Naive B cell (primary cell): ENCODE measurements at regions not wholly inside any gene's neighbourhood (a gene's known extent, or its start where the extent isn't known, plus 50 kb on each side); places are given as distances from the start of the nearest gene placed in this dataset.
A peak's percentile ranks its signal among the peaks of the same experiment; 100 is the strongest.

Experiments used
- ATAC-seq, 2 donors: fragments of 150-1000 bp; cut with Tn5 transposase; 2 replicates each; pipeline ENCODE4 v1.10.0; 2021; ENCODE audit warnings: low read depth in 2 of 2, mild to moderate bottlenecking in 2 of 2, moderate library complexity in 2 of 2
- DNase-seq: peaks from one replicate; pipeline ENCODE4 v3.0.0; 2022
- H3K27ac Mint-ChIP-seq, 6 donors: one replicate each; pipeline ENCODE4 v1.8.0; 2020 to 2022; ENCODE audit warnings: mild to moderate bottlenecking in 6 of 6, mixed read lengths in 6 of 6, moderate library complexity in 5 of 6, inconsistent platforms in 2 of 6
- H3K27me3 Mint-ChIP-seq, 3 donors: one replicate each; pipeline ENCODE4 v1.8.0; 2021 to 2022; ENCODE audit warnings: mixed read lengths in 3 of 3, mild to moderate bottlenecking in 1 of 3
- H3K36me3 Mint-ChIP-seq, 2 donors: one replicate each; pipeline ENCODE4 v1.8.0; 2020 to 2022; ENCODE audit warnings: mixed read lengths in 2 of 2, inconsistent platforms in 1 of 2, mild to moderate bottlenecking in 1 of 2
- H3K4me1 Mint-ChIP-seq, 3 donors: one replicate each; pipeline ENCODE4 v1.8.0; 2020 to 2022; ENCODE audit warnings: mixed read lengths in 3 of 3, inconsistent platforms in 1 of 3, mild to moderate bottlenecking in 1 of 3, moderate library complexity in 1 of 3
- H3K4me3 Mint-ChIP-seq, 8 donors: one replicate each; pipeline ENCODE4 v1.8.0; 2020 to 2022; ENCODE audit warnings: mild to moderate bottlenecking in 8 of 8, mixed read lengths in 8 of 8, moderate library complexity in 8 of 8, inconsistent platforms in 2 of 8
- H3K9me3 Mint-ChIP-seq, 7 donors: one replicate each; pipeline ENCODE4 v1.8.0; 2020 to 2022; ENCODE audit warnings: mixed read lengths in 7 of 7, mild to moderate bottlenecking in 5 of 7, inconsistent platforms in 2 of 7, moderate library complexity in 1 of 7

- H3K27ac Mint-ChIP-seq, result no peak overlapping the region
- no peaks in the 10 kb centered on the region for H3K36me3 Mint-ChIP-seq
- H3K27me3 Mint-ChIP-seq, result no peaks in the 10 kb centered on the region
- peaks cover 0 to 9% (median 4%) of the 10 kb centered on the region in 7 donors for H3K9me3 Mint-ChIP-seq
- no peaks in the 10 kb centered on the region for H3K4me1 Mint-ChIP-seq
- DNase-seq (no peak), ATAC-seq (no peak)
- H3K4me3 Mint-ChIP-seq, result no peak overlapping the region
These were observed 173.9 kb downstream of the CALCRL start for GRCh38 chr2:187274146-187274545.

GRCh38 chr2:187272255-187272654 is 175.8 kb downstream of the CALCRL start:
- Mint-ChIP-seq H3K4me3 (no peak overlapping the region), H3K27me3 (no peaks in the 10 kb centered on the region), H3K36me3 (no peaks in the 10 kb centered on the region), H3K9me3 (peaks cover 0 to 6% (median 3%) of the 10 kb centered on the region in 7 donors), H3K4me1 (no peaks in the 10 kb centered on the region), H3K27ac (no peak overlapping the region)
- no peak for ATAC-seq
- DNase-seq, result no peak

- Mint-ChIP-seq H3K9me3 (peaks cover 0 to 6% (median 3%) of the 10 kb centered on the region in 7 donors), H3K36me3 (no peaks in the 10 kb centered on the region), H3K4me1 (no peaks in the 10 kb centered on the region), H3K27me3 (no peaks in the 10 kb centered on the region), H3K4me3 (no peak overlapping the region), H3K27ac (no peak overlapping the region)
- DNase-seq (no peak), ATAC-seq (no peak)
These were observed 176.2 kb downstream of the CALCRL start for GRCh38 chr2:187271825-187272224.

- DNase-seq (no peak), ATAC-seq (no peak)
- no peaks in the 10 kb centered on the region for H3K36me3 Mint-ChIP-seq
- peaks cover 0 to 5% (median 4%) of the 10 kb centered on the region in 7 donors for H3K9me3 Mint-ChIP-seq
- H3K27ac Mint-ChIP-seq, result no peak overlapping the region
- no peaks in the 10 kb centered on the region for H3K4me1 Mint-ChIP-seq
- no peak overlapping the region for H3K4me3 Mint-ChIP-seq
- no peaks in the 10 kb centered on the region for H3K27me3 Mint-ChIP-seq
These were observed 181.4 kb downstream of the CALCRL start for GRCh38 chr2:187266645-187267044.

GRCh38 chr2:187266147-187266546 is 181.9 kb downstream of the CALCRL start:
- no peak for DNase-seq
- H3K27me3 Mint-ChIP-seq, result no peaks in the 10 kb centered on the region

GRCh38 chr2:187264612-187265011 is 183.4 kb downstream of the CALCRL start:
- Mint-ChIP-seq H3K4me1 (no peaks in the 10 kb centered on the region), H3K27me3 (no peaks in the 10 kb centered on the region), H3K9me3 (peaks cover 0 to 5% (median 3%) of the 10 kb centered on the region in 7 donors), H3K27ac (no peak overlapping the region), H3K4me3 (no peak overlapping the region), H3K36me3 (no peaks in the 10 kb centered on the region)
- DNase-seq (no peak), ATAC-seq (no peak)

More at GRCh38 chr2:187266147-187266546, 181.9 kb downstream of the CALCRL start:
- Mint-ChIP-seq H3K36me3 (no peaks in the 10 kb centered on the region), H3K27ac (no peak overlapping the region), H3K9me3 (peaks cover 0 to 5% (median 4%) of the 10 kb centered on the region in 7 donors), H3K4me3 (no peak overlapping the region), H3K4me1 (no peaks in the 10 kb centered on the region)
- no peak for ATAC-seq

DNA sequence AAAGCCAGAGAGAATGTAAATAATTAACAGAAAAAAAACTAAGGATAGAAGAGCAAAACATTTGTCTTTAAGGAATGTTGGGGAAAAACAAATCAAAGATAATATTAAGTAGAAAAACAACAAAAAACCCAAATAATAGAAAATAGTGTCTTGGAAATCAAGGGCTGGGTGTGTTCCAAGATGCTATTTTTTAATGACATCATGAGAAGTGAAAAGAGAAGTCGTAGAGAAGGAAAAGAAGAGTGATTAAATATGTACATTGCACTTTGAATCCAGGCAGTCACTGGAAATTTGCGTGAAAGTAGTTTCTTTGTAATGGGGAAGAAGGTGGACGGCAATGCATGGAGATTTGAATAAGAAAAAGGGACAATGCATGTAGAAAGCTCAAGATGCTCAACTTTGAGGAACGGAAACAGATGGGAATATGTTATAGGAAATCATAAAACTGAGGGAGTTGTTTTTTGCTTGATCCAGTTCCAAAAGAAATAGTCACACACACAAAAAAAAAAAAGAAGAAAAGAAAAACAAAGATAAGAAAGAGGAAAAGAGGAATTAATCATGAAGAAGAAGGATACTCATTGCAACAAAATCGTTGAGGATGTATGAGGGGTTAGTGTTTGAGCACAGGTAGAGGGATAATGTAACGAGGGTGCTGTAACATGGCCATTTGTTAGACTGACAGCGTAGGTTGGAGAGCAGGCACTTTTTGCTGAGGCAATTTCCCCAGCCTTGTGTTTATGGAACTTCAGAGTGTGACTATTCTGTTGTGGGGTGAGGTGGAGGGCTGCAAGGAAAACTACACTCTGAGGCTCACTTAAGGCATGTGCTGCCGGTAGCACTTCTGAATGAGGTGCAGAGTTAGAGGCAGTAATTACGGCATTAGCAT is 184.1 kb downstream of the CALCRL start:
- no peaks in the 10 kb centered on the region for H3K27me3 Mint-ChIP-seq

DNA sequence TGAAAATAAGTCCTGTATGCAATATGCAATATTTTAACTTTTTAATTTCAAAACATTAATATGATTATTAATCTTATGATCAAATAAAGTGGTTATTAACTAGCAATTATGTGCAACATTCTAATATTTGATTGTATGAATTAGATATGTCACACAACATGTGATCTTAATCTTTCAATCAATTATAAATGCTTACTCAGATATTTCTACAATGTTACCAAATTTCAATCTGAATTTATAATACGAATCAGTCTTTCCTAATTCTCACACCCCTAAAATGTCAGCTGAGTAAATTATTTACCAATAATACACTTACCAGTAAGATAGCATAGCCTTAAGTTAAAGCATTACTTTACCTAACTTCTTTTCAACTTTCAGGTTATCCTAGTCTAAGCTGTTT is 186.3 kb downstream of the CALCRL start:
- Mint-ChIP-seq H3K27me3 (no peaks in the 10 kb centered on the region), H3K4me1 (no peaks in the 10 kb centered on the region), H3K36me3 (no peaks in the 10 kb centered on the region), H3K4me3 (no peak overlapping the region), H3K9me3 (peaks cover 0 to 5% (median 2%) of the 10 kb centered on the region in 7 donors), H3K27ac (no peak overlapping the region)
- ATAC-seq (no peak), DNase-seq (no peak)

More for the DNA sequence above, 184.1 kb downstream of the CALCRL start:
- Mint-ChIP-seq H3K9me3 (peaks cover 0 to 5% (median 3%) of the 10 kb centered on the region in 7 donors), H3K27ac (no peak overlapping the region), H3K4me3 (no peak overlapping the region), H3K36me3 (no peaks in the 10 kb centered on the region), H3K4me1 (no peaks in the 10 kb centered on the region)
- ATAC-seq, result no peak
- no peak for DNase-seq

GRCh38 chr2:187252063-187252462 is 196.0 kb downstream of the CALCRL start:
- ATAC-seq (no peak), DNase-seq (no peak)
- Mint-ChIP-seq H3K4me3 (no peak overlapping the region), H3K27me3 (no peaks in the 10 kb centered on the region), H3K9me3 (peaks cover 0 to 3% (median 0%) of the 10 kb centered on the region in 7 donors), H3K36me3 (no peaks in the 10 kb centered on the region), H3K27ac (no peak overlapping the region), H3K4me1 (no peaks in the 10 kb centered on the region)

DNA sequence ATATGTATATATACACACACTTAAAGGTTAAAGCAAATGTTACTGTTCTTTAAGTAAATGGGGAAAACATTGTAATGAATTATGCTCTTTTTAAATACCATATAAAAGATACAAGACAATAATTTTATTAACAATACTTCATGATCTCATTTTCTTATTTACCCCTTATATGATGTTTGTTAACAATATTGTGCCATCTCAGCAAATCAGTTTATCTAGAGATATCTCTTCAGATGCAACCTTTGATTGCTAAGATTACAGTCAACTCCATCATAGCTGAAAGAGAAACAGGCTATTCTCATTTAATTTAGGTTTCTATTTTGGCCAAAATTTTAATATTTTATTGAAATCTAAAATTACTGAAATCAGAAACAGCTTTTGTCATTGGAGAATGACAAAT is 197.9 kb downstream of the CALCRL start:
- Mint-ChIP-seq H3K27me3 (no peaks in the 10 kb centered on the region), H3K36me3 (no peaks in the 10 kb centered on the region), H3K4me3 (no peak overlapping the region), H3K27ac (no peak overlapping the region), H3K9me3 (peaks cover 0 to 3% (median 0%) of the 10 kb centered on the region in 7 donors), H3K4me1 (no peaks in the 10 kb centered on the region)
- ATAC-seq, result no peak
- no peak for DNase-seq

DNA sequence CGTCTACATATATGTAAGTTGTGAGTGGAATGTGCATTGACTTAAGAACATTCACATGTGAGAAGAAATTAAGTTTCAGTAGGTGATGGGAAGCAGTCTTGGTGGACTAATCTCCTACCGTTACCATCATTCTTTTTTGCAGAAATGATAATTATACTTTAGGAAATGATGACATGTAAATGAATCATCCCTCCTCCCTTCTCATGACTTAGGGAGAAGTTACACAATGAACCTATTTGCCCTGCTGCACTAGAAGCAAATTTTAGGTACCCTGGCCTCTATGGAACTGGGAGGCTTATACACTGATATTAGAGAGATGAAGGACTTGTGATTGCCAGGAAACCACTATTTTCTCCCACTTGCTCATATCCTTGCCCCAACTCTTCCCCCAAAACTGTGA is 214.2 kb downstream of the CALCRL start:
- no peaks in the 10 kb centered on the region for H3K4me1 Mint-ChIP-seq
- ATAC-seq, result no peak

DNA sequence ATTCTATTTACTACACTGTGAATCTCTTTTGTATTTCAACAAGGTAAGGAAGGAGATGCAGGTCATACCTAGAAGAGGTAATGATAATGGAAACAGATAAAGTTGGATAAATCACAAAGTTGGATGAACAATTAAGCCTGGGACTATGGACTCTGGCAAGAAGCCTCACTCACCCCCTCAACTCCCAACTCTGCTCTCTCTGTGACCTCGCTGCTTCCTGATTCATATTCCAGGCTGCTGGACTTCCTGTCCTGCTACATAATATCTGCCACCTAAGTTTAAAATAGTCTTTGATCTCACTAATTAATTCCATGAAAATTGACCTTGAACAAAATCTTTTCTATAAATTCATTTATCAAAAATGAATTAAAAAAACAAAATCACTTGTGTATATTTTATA is 215.3 kb downstream of the CALCRL start:
- Mint-ChIP-seq H3K27ac (no peak overlapping the region), H3K9me3 (peaks cover 0 to 4% (median 2%) of the 10 kb centered on the region in 7 donors), H3K36me3 (no peaks in the 10 kb centered on the region), H3K27me3 (no peaks in the 10 kb centered on the region), H3K4me3 (no peak overlapping the region), H3K4me1 (no peaks in the 10 kb centered on the region)
- no peak for ATAC-seq
- no peak for DNase-seq

More for the DNA sequence above, 214.2 kb downstream of the CALCRL start:
- Mint-ChIP-seq H3K36me3 (no peaks in the 10 kb centered on the region), H3K27me3 (no peaks in the 10 kb centered on the region), H3K4me3 (peak overlapping the region in 1 of 8 donors; percentile 14), H3K9me3 (peaks cover 0 to 4% (median 2%) of the 10 kb centered on the region in 7 donors), H3K27ac (no peak overlapping the region)
- no peak for DNase-seq

DNA sequence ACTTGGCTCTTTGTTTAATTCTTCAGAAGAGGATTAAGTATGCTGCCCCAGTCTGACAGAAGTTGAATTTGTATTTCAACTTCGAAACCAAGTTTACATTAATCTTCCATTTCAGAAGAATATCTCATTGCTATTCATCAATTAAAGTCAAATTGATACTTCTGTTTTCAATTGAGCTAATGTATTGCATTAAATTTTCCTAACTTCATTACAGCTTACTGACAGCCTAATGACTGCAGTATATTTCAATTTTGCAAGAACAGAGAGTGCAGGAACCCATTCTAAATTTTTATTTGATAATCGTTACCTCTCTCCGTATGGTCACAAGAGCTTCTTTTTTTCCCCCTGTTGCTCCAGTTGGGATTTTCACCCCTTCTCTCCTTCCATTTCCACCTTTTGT is 218.0 kb downstream of the CALCRL start:
- Mint-ChIP-seq H3K27me3 (no peaks in the 10 kb centered on the region), H3K4me3 (no peak overlapping the region), H3K9me3 (peaks cover 0 to 4% (median 2%) of the 10 kb centered on the region in 7 donors), H3K27ac (no peak overlapping the region), H3K36me3 (no peaks in the 10 kb centered on the region), H3K4me1 (no peaks in the 10 kb centered on the region)
- no peak for ATAC-seq
- no peak for DNase-seq

DNA sequence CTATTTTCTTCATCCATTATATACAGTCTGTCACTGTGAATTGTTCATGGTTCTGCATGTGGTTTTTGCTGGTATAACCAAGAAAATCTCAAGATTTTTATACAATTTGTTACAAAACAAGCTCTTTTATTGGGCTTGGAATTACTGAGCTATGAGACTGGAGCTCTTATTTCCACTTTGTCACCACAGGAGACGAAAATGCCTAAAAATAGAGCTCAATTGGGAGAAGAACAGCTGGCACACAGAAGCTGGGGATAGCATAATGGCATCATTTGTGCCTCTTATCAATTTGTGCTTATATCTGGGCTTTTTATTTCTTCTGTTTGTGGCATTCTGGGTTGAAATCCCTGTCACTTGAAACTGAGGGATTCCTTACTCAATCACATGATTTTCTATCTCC is 219.1 kb downstream of the CALCRL start:
- Mint-ChIP-seq H3K4me1 (no peaks in the 10 kb centered on the region), H3K27me3 (no peaks in the 10 kb centered on the region), H3K9me3 (peaks cover 0 to 9% (median under 1%) of the 10 kb centered on the region in 7 donors), H3K36me3 (no peaks in the 10 kb centered on the region), H3K27ac (no peak overlapping the region), H3K4me3 (no peak overlapping the region)
- DNase-seq (no peak), ATAC-seq (no peak)
